B cell (primary cell): ENCODE measurements at regions not wholly inside any gene's neighbourhood (a gene's known extent, or its start where the extent isn't known, plus 50 kb on each side); places are given as distances from the start of the nearest gene placed in this dataset.

Experiments
- ATAC-seq: fragments of 200-7000 bp; cut with Tn5 transposase; one replicate; pipeline ENCODE4 v1.10.0; 2021; ENCODE audit warnings: low read depth, mild to moderate bottlenecking, moderate number of reproducible peaks, moderate library complexity
- CTCF ChIA-PET: fragments of 350-600 bp; sonication (Branson Sonifier 250); formaldehyde crosslinking; loops from one replicate; lab custom pipeline; 2021; ENCODE audit warnings: antibody characterized with exemption, inconsistent platforms; lab: Charles Lee
- POLR2A ChIA-PET: fragments of 350-600 bp; sonication (Branson Sonifier 250); formaldehyde crosslinking; loops from one replicate; lab custom pipeline; 2021; ENCODE audit warnings: antibody characterized with exemption; lab: Charles Lee
- DNase-seq: peaks from one replicate; pipeline ENCODE4 v3.0.0; 2013
- H2AFZ ChIP-seq: 2 replicates; pipeline ENCODE4 v1.6.1; 2012; ENCODE audit warnings: mild to moderate bottlenecking, low read depth, low read length; ENCODE audit not compliant: insufficient read depth, poor library complexity, severe bottlenecking
- H3K27ac ChIP-seq, 2 donors: 1 replicate in 1 of 2; 2 replicates in 1 of 2; pipeline ENCODE4 v1.5.1; 2012 to 2013; ENCODE audit warnings: low read length in 2 of 2, mild to moderate bottlenecking in 2 of 2, moderate library complexity in 1 of 2
- H3K27me3 ChIP-seq, 4 experiments: fragments of 200-600 bp in 1 of 4; sonication (generic) in 1 of 4; replicated peaks in 1 of 4; 1 replicate in 2 of 4; 2 replicates in 2 of 4; pipeline versions ENCODE4 v1.6.1 to v1.7.0; 2013 to 2016; ENCODE audit warnings: low read length in 3 of 4, mild to moderate bottlenecking in 2 of 4, mixed read lengths in 1 of 4, moderate library complexity in 1 of 4; ENCODE audit not compliant: insufficient read depth in 4 of 4, control insufficient read depth in 3 of 4; ENCODE audit errors: control extremely low read depth in 1 of 4
- H3K36me3 ChIP-seq, 2 experiments: replicated peaks in 1 of 2; 1 replicate in 1 of 2; 2 replicates in 1 of 2; pipeline versions ENCODE4 v1.6.1 to v1.7.1; 2013; ENCODE audit warnings: low read length in 1 of 2; ENCODE audit not compliant: insufficient read depth in 2 of 2, control insufficient read depth in 1 of 2; ENCODE audit errors: control extremely low read depth in 1 of 2, extremely low read depth in 1 of 2
- H3K4me1 ChIP-seq, 2 donors: fragments of 200-600 bp in 1 of 2; sonication (generic) in 1 of 2; 1 replicate in 1 of 2; 2 replicates in 1 of 2; pipeline versions ENCODE4 v1.5.1 to v1.6.1; 2013 to 2017; ENCODE audit warnings: low read length in 2 of 2; ENCODE audit not compliant: control insufficient read depth in 2 of 2, insufficient read depth in 2 of 2
- H3K4me2 ChIP-seq: replicated peaks from 2 replicates; pipeline ENCODE3; 2012; ENCODE audit warnings: mild to moderate bottlenecking, low read depth, low read length; ENCODE audit not compliant: poor library complexity, severe bottlenecking
- H3K4me3 ChIP-seq, 5 experiments: fragments of 200-600 bp in 1 of 5; sonication (generic) in 1 of 5; 1 replicate in 3 of 5; 2 replicates in 2 of 5; pipeline versions ENCODE4 v1.5.1 to v1.7.0; 2011 to 2016; ENCODE audit warnings: low read length in 4 of 5, mild to moderate bottlenecking in 4 of 5, low read depth in 2 of 5, control low read depth in 1 of 5, moderate library complexity in 1 of 5; ENCODE audit not compliant: insufficient read depth in 1 of 5; ENCODE audit errors: control extremely low read depth in 1 of 5, extremely low read depth in 1 of 5
- H3K79me2 ChIP-seq: fragments of 200-600 bp; sonication (generic); one replicate; pipeline ENCODE4 v1.6.0; 2016; ENCODE audit warnings: low read length; ENCODE audit not compliant: control insufficient read depth, insufficient read depth
- H3K9ac ChIP-seq: fragments of 200-600 bp; sonication (generic); 2 replicates; pipeline ENCODE4 v1.6.1; 2017; ENCODE audit warnings: mild to moderate bottlenecking, low read length, moderate library complexity
- H3K9me3 ChIP-seq, 3 donors: one replicate each; pipeline versions ENCODE4 v1.6.1 to v1.7.1; 2013; ENCODE audit warnings: low read length in 2 of 3; ENCODE audit not compliant: control insufficient read depth in 2 of 3, insufficient read depth in 1 of 3; ENCODE audit errors: control extremely low read depth in 1 of 3
- H4K20me1 ChIP-seq: 2 replicates; pipeline ENCODE4 v1.6.0; 2012; ENCODE audit warnings: mild to moderate bottlenecking, low read length; ENCODE audit not compliant: insufficient read depth, control insufficient read depth, poor library complexity, severe bottlenecking
- H3K27ac Mint-ChIP-seq: one replicate; pipeline ENCODE4 v1.8.0; 2021; ENCODE audit warnings: mixed read lengths
- H3K27me3 Mint-ChIP-seq: one replicate; pipeline ENCODE4 v1.8.0; 2021; ENCODE audit warnings: mixed read lengths
- H3K4me1 Mint-ChIP-seq: one replicate; pipeline ENCODE4 v1.8.0; 2021; ENCODE audit warnings: mixed read lengths
- H3K4me3 Mint-ChIP-seq: one replicate; pipeline ENCODE4 v1.8.0; 2021; ENCODE audit warnings: mixed read lengths
- H3K9me3 Mint-ChIP-seq: one replicate; pipeline ENCODE4 v1.8.0; 2022; ENCODE audit warnings: mixed read lengths; ENCODE audit not compliant: insufficient read depth
- EZH2 ChIP-seq: IDR thresholded peaks from 2 replicates; pipeline ENCODE4 v1.6.1; 2012; ENCODE audit warnings: borderline replicate concordance, low read depth, mild to moderate bottlenecking, moderate library complexity, low read length; ENCODE audit not compliant: insufficient read depth, poor library complexity, severe bottlenecking
- WGBS: methylation state at CpG from one replicate; pipeline ENCODE4 v1.1.5; 2013; ENCODE audit warnings: missing lambda C conversion rate; ENCODE audit not compliant: insufficient coverage; 5-methylcytosine and 5-hydroxymethylcytosine counted together
- intact Hi-C: fragments of 100-400 bp; cut with micrococcal nuclease; formaldehyde crosslinking; loops from one replicate; pipeline ENCODE4 v1.10.0; 2022
- TF ChIP-seq, protein P1 (sequence below): fragments of 200-600 bp; IDR thresholded peaks from one replicate; pipeline ENCODE4 v1.8.0; 2022; ENCODE audit warnings: antibody characterized with exemption, mild to moderate bottlenecking

- ATAC-seq (no peak), DNase-seq (no peak)
- H3K4me1 Mint-ChIP-seq = peaks cover 7% of the 10 kb centered on the region
- peaks cover 2 to 8% of the 10 kb centered on the region in 2 donors for H3K4me1 ChIP-seq
- H3K27me3 Mint-ChIP-seq = no peaks in the 10 kb centered on the region
- WGBS = no CpG with 5 or more reads among the region's 4 CpGs
- no peak overlapping the region for H3K4me3 ChIP-seq
- H3K79me2 ChIP-seq = no peaks in the 10 kb centered on the region
- H3K9me3 Mint-ChIP-seq = no peaks in the 10 kb centered on the region
- no peak overlapping the region for H2AFZ ChIP-seq
- no peak overlapping the region for H3K4me2 ChIP-seq
- H3K27ac Mint-ChIP-seq = no peak overlapping the region
- CTCF ChIA-PET = no interaction called here
- no peaks in the 10 kb centered on the region for H3K36me3 ChIP-seq
- POLR2A ChIA-PET = no interaction called here
- intact Hi-C loops = no loop called here
- TF ChIP-seq EZH2 = no peak
- TF ChIP-seq, protein P1, sequence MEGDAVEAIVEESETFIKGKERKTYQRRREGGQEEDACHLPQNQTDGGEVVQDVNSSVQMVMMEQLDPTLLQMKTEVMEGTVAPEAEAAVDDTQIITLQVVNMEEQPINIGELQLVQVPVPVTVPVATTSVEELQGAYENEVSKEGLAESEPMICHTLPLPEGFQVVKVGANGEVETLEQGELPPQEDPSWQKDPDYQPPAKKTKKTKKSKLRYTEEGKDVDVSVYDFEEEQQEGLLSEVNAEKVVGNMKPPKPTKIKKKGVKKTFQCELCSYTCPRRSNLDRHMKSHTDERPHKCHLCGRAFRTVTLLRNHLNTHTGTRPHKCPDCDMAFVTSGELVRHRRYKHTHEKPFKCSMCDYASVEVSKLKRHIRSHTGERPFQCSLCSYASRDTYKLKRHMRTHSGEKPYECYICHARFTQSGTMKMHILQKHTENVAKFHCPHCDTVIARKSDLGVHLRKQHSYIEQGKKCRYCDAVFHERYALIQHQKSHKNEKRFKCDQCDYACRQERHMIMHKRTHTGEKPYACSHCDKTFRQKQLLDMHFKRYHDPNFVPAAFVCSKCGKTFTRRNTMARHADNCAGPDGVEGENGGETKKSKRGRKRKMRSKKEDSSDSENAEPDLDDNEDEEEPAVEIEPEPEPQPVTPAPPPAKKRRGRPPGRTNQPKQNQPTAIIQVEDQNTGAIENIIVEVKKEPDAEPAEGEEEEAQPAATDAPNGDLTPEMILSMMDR = no peak
- no peak overlapping the region for H3K4me3 Mint-ChIP-seq
- no peaks in the 10 kb centered on the region for H3K27me3 ChIP-seq
- H3K9me3 ChIP-seq = no peaks in the 10 kb centered on the region
- no peaks in the 10 kb centered on the region for H4K20me1 ChIP-seq
- H3K27ac ChIP-seq = no peak overlapping the region
- H3K9ac ChIP-seq = no peak overlapping the region
Measured at GRCh38 chr12:85504624-85505023, 224.6 kb downstream of the ALX1 start.

DNA sequence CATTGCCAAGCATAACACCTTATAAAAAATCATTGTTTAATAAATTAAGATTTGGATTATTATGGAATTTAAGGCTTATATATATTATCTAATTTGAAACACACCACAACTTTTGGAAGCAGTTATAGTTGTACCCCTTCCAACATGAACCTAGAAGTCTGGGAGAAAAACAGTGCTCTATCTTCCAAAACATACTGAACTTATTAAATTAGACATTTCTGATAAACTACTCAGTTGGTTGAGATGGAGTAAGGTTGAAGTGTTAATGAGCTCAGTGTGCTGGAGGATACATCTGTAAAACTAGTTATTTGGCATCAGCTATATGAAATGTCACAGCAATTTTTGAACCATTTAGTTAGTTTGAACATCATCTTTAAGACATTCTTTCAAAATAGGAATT, 227.4 kb downstream of the ALX1 start:
- ATAC-seq (no peak), DNase-seq (no peak)
- H3K27me3 Mint-ChIP-seq = no peaks in the 10 kb centered on the region
- H3K4me1 ChIP-seq = peaks cover 3 to 10% of the 10 kb centered on the region in 2 donors
- no peaks in the 10 kb centered on the region for H4K20me1 ChIP-seq
- no peaks in the 10 kb centered on the region for H3K9me3 Mint-ChIP-seq
- H3K9me3 ChIP-seq = no peaks in the 10 kb centered on the region
- intact Hi-C loops = no loop called here
- H3K4me3 Mint-ChIP-seq = no peak overlapping the region
- H3K4me3 ChIP-seq = no peak overlapping the region
- TF ChIP-seq EZH2 = no peak
- TF ChIP-seq, protein P1 = no peak
- H3K27me3 ChIP-seq = no peaks in the 10 kb centered on the region
- H3K4me2 ChIP-seq = no peak overlapping the region
- no peak overlapping the region for H2AFZ ChIP-seq
- no peaks in the 10 kb centered on the region for H3K36me3 ChIP-seq
- no peak overlapping the region for H3K9ac ChIP-seq
- H3K27ac Mint-ChIP-seq = no peak overlapping the region
- H3K4me1 Mint-ChIP-seq = peaks cover 11% of the 10 kb centered on the region
- CTCF ChIA-PET = no interaction called here
- no peaks in the 10 kb centered on the region for H3K79me2 ChIP-seq
- POLR2A ChIA-PET = no interaction called here
- H3K27ac ChIP-seq = no peak overlapping the region
